ENCODE measurements at regions not wholly inside any gene's neighbourhood (a gene's known extent, or its start where the extent isn't known, plus 50 kb on each side); places are given as distances from the start of the nearest gene placed in this dataset.

DNA sequence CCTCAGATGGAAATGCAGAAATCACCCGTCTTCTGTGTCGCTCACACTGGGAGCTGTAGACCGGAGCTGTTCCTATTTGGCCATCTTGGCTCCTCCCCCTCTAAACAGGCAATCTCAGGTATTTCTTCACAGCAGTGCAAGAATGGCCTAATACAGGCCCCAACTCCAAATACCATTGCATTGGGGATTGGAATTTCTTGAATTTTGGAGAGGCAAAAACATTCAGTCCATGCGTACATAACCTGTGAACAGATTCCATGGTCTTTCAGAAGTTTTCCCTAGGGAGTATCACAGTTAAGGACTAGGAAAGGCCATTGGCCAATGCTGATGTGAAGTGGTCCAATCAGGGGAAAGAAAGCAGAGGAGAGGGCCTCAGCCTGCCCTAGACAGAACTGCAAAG, 128.2 kb upstream of the NOCT start:
- no peak overlapping the region for H3K4me3 ChIP-seq (ENCODE audit: low read depth, low read length)

DNA sequence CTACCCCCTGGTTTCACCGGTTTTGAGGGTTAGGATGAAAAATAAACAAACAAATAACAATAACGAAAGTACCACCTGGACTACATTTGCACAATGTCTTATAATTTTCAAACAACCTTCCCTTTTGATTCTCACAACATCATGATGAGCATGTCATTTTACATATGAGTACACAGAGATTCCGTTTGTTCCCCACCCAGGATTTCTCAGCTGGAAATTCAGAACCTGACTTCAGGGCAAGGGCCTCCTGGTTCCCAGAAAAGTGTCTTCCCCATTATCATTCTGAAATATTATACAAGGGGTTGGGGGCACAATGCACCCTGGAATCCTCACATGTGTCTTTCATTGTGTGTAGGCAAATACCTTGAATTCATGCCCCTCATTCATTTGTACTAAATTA, 135.8 kb upstream of the NOCT start:
- Histone ChIP-seq H3K27me3 (ENCODE audit: control insufficient read depth, insufficient read depth, low read length) (no peaks in the 10 kb centered on the region), H3K36me3 (ENCODE audit: control insufficient read depth, insufficient read depth, low read length) (no peaks in the 10 kb centered on the region), H3K4me3 (ENCODE audit: low read depth, low read length) (no peak overlapping the region)
- FAIRE-seq (no peak), DNase-seq (ENCODE audit: low read depth) (no peak)
- TF ChIP-seq, protein P1, sequence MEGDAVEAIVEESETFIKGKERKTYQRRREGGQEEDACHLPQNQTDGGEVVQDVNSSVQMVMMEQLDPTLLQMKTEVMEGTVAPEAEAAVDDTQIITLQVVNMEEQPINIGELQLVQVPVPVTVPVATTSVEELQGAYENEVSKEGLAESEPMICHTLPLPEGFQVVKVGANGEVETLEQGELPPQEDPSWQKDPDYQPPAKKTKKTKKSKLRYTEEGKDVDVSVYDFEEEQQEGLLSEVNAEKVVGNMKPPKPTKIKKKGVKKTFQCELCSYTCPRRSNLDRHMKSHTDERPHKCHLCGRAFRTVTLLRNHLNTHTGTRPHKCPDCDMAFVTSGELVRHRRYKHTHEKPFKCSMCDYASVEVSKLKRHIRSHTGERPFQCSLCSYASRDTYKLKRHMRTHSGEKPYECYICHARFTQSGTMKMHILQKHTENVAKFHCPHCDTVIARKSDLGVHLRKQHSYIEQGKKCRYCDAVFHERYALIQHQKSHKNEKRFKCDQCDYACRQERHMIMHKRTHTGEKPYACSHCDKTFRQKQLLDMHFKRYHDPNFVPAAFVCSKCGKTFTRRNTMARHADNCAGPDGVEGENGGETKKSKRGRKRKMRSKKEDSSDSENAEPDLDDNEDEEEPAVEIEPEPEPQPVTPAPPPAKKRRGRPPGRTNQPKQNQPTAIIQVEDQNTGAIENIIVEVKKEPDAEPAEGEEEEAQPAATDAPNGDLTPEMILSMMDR (IDR thresholded peaks at IDR 0.05; ENCODE audit: insufficient read depth, low read length, severe bottlenecking), result no peak

More for the DNA sequence above, 128.2 kb upstream of the NOCT start:
- no peak for FAIRE-seq
- no peak for DNase-seq (ENCODE audit: low read depth)
- no peaks in the 10 kb centered on the region for H3K27me3 ChIP-seq (ENCODE audit: control insufficient read depth, insufficient read depth, low read length)
- TF ChIP-seq, protein P1 (IDR thresholded peaks at IDR 0.05; ENCODE audit: insufficient read depth, low read length, severe bottlenecking), result no peak
- H3K36me3 ChIP-seq (ENCODE audit: control insufficient read depth, insufficient read depth, low read length), result no peaks in the 10 kb centered on the region

DNA sequence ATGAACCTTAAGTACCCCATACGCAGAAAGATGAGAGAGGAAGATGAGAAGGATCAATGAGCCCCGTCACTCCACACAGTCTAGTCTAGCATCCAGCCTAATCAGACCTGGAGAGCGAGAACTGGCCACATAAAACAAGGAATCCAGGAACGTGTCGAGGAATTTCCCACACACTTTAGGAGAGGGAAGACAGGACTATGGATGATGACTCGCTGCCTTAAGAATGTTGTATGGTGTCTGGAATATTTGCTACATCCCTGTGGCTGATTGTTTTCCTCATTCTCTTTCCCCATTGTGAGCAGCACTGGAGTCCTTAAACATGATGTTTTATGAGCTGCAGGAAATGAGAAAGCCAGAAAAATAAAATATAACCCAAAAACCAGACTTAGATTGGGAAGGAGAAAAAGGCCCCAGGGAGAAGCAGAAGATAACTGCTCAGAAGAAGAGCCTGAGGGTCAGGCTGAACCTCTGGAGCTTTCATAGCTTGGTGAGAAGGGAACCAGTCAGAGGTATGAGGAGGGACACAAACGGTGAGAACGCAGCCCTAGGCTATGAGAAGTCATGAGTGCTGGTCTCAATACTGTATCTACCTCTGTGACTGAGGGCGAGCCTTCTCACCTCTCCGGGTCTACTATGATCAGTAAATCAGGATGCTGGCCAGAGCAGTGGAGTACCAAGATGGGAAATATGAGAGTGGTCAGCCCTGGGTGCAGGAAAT, 139.5 kb upstream of the NOCT start:
- H3K4me3 ChIP-seq (ENCODE audit: low read depth, low read length), result no peak overlapping the region
- peak; percentile 80 for DNase-seq (ENCODE audit: low read depth)
- no peaks in the 10 kb centered on the region for H3K36me3 ChIP-seq (ENCODE audit: control insufficient read depth, insufficient read depth, low read length)
- no peaks in the 10 kb centered on the region for H3K27me3 ChIP-seq (ENCODE audit: control insufficient read depth, insufficient read depth, low read length)
- TF ChIP-seq, protein P1 (IDR thresholded peaks at IDR 0.05; ENCODE audit: insufficient read depth, low read length, severe bottlenecking), result no peak
- no peak for FAIRE-seq

DNA sequence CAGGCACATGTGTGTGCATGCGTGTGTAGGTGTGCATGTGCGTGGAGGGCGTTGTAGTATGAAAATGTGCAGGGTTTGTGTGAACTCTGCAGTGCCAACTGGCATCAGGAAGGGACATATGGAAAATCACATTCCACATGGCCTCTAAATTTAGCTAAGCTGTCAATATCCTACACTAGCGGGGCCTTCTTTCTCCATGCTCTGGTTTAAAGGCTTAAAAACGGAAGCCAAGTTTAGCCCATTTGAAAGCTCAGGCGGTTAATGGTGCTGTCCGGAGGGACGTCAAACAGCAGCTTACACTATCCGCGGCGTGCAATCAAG, 144.1 kb upstream of the NOCT start:
- Histone ChIP-seq H3K36me3 (ENCODE audit: control insufficient read depth, insufficient read depth, low read length) (no peaks in the 10 kb centered on the region), H3K27me3 (ENCODE audit: control insufficient read depth, insufficient read depth, low read length) (no peaks in the 10 kb centered on the region), H3K4me3 (ENCODE audit: low read depth, low read length) (no peak overlapping the region)
- DNase-seq (ENCODE audit: low read depth) (no peak), FAIRE-seq (no peak)
- TF ChIP-seq, protein P1 (IDR thresholded peaks at IDR 0.05; ENCODE audit: insufficient read depth, low read length, severe bottlenecking), result no peak

DNA sequence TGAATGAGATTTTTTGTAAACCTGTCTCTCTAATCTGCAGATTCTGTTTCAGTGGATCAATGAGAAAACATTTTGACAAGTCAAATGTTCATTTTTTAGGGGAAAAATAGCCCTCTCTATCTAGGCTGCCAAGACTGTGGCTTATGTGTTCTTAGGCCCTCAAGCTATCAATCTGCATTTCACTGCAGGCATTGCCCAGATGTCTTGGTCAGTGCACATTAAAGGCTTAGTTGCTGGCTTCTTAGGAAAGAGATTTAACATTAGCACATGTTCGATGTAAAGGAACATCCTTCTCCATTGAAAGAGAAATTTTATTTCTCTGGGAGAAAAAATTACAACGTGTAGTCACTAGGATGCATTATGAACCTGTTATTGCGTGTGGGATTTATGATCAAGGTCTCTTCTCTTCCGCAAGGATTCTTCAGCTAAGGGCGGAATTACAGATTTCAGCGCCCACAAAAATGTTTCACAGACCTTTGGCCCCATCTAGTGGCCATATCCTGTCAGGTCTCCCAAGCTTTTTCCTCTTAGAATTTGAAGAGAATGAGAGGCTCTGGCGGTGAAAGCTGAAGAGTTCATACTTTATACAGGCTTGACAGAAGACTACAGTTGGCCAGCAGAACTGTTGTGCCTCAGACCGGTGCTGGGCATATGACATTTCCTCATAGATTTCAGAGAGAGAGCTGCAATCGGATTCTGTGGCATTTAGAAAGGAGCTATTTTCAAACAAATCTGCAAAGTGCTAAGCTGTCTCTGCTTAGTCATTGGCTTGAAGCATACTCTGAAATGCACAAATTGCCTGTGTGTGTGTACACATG, 144.6 kb upstream of the NOCT start:
- no peak overlapping the region for H3K4me3 ChIP-seq (ENCODE audit: low read depth, low read length)
- H3K36me3 ChIP-seq (ENCODE audit: control insufficient read depth, insufficient read depth, low read length), result no peaks in the 10 kb centered on the region
- H3K27me3 ChIP-seq (ENCODE audit: control insufficient read depth, insufficient read depth, low read length), result no peaks in the 10 kb centered on the region
- FAIRE-seq, result no peak
- TF ChIP-seq, protein P1 (IDR thresholded peaks at IDR 0.05; ENCODE audit: insufficient read depth, low read length, severe bottlenecking), result peak; percentile 70
- DNase-seq (ENCODE audit: low read depth), result peak; percentile 65
